WTC11 (cell line): ENCODE measurements at regions not wholly inside any gene's neighbourhood (a gene's known extent, or its start where the extent isn't known, plus 50 kb on each side); places are given as distances from the start of the nearest gene placed in this dataset.

Source experiments
- ATAC-seq: fragments of 200-7000 bp; cut with Tn5 transposase; 2 replicates; pipeline ENCODE4 v1.10.0; 2021; ENCODE audit warnings: mild to moderate bottlenecking, moderate library complexity
- CTCF ChIA-PET: fragments of 300-600 bp; sonication (Branson Sonifier 250); formaldehyde crosslinking; loops from one replicate; lab custom pipeline; 2021; ENCODE audit warnings: antibody characterized with exemption; lab: Charles Lee
- POLR2A ChIA-PET: fragments of 350-600 bp; sonication (Branson Sonifier 250); formaldehyde crosslinking; loops from one replicate; lab custom pipeline; 2021; ENCODE audit warnings: antibody characterized with exemption; lab: Charles Lee
- DNase-seq: peaks from one replicate; pipeline ENCODE4 v3.0.0; 2021; ENCODE audit warnings: low spot score
- H3K27ac Mint-ChIP-seq: 2 replicates; pipeline ENCODE4 v1.8.0; 2021; ENCODE audit warnings: mixed read lengths
- H3K27me3 Mint-ChIP-seq: 2 replicates; pipeline ENCODE4 v1.8.0; 2021; ENCODE audit warnings: low read depth, mild to moderate bottlenecking, moderate library complexity, mixed read lengths
- H3K36me3 Mint-ChIP-seq: 2 replicates; pipeline ENCODE4 v1.8.0; 2021; ENCODE audit warnings: mixed read lengths
- H3K4me1 Mint-ChIP-seq: 2 replicates; pipeline ENCODE4 v1.8.0; 2022; ENCODE audit warnings: mixed read lengths
- H3K4me3 Mint-ChIP-seq: 2 replicates; pipeline ENCODE4 v1.8.0; 2021; ENCODE audit warnings: mild to moderate bottlenecking, moderate library complexity, mixed read lengths
- H3K9me3 Mint-ChIP-seq: 2 replicates; pipeline ENCODE4 v1.8.0; 2021; ENCODE audit warnings: mixed read lengths
- CREB1 ChIP-seq: sonication (generic); formaldehyde crosslinking; IDR thresholded peaks from 2 replicates; pipeline ENCODE4 v1.8.0; 2023; ENCODE audit warnings: mild to moderate bottlenecking, missing genetic modification reagents
- ESRRA ChIP-seq: sonication (generic); formaldehyde crosslinking; IDR thresholded peaks from 2 replicates; pipeline ENCODE4 v1.8.1; 2022; ENCODE audit warnings: mild to moderate bottlenecking, missing genetic modification reagents, borderline replicate concordance
- FOXP1 ChIP-seq: sonication (generic); formaldehyde crosslinking; IDR thresholded peaks from 2 replicates; pipeline ENCODE4 v1.8.0; 2022; ENCODE audit warnings: missing genetic modification reagents, mild to moderate bottlenecking, moderate library complexity, borderline replicate concordance
- IRF2 ChIP-seq: sonication (generic); formaldehyde crosslinking; IDR thresholded peaks from 2 replicates; pipeline ENCODE4 v1.8.0; 2022; ENCODE audit warnings: low read depth, missing genetic modification reagents, borderline replicate concordance
- JAZF1 ChIP-seq: fragments of 250-450 bp; sonication (Bioruptor Pico); IDR thresholded peaks from 2 replicates; pipeline ENCODE4 v1.9.0; 2021; ENCODE audit warnings: moderate library complexity, mild to moderate bottlenecking, inconsistent platforms
- OVOL2 ChIP-seq: fragments of 250-450 bp; sonication (Bioruptor Pico); IDR thresholded peaks from 2 replicates; pipeline ENCODE4 v1.9.0; 2021; ENCODE audit warnings: mild to moderate bottlenecking, borderline replicate concordance
- SP1 ChIP-seq: sonication (generic); formaldehyde crosslinking; conservative IDR thresholded peaks from 2 replicates; pipeline ENCODE4 v1.8.1; 2022; ENCODE audit warnings: missing genetic modification reagents
- TP53 ChIP-seq: sonication (generic); formaldehyde crosslinking; IDR thresholded peaks from 2 replicates; pipeline ENCODE4 v1.8.1; 2023; ENCODE audit warnings: mild to moderate bottlenecking, missing genetic modification reagents
- ZNF317 ChIP-seq: sonication (generic); formaldehyde crosslinking; IDR thresholded peaks from 2 replicates; pipeline ENCODE4 v1.8.1; 2023; ENCODE audit warnings: low read depth, mild to moderate bottlenecking, moderate library complexity, missing genetic modification reagents, borderline replicate concordance
- ZNF396 ChIP-seq: fragments of 250-450 bp; sonication (Bioruptor Pico); IDR thresholded peaks from 2 replicates; pipeline ENCODE4 v1.8.0; 2021; ENCODE audit warnings: mild to moderate bottlenecking, moderate library complexity, borderline replicate concordance
- ZNF416 ChIP-seq: fragments of 250-450 bp; sonication (Bioruptor Pico); IDR thresholded peaks from 2 replicates; pipeline ENCODE4 v1.9.0; 2021; ENCODE audit warnings: mild to moderate bottlenecking, inconsistent platforms
- TF ChIP-seq, protein P1 (sequence below): sonication (generic); formaldehyde crosslinking; conservative IDR thresholded peaks from 2 replicates; pipeline ENCODE4 v1.8.1; 2022; ENCODE audit warnings: mild to moderate bottlenecking, missing genetic modification reagents
- TF ChIP-seq, protein P2 (sequence below): sonication (generic); formaldehyde crosslinking; IDR thresholded peaks from 2 replicates; pipeline ENCODE4 v1.8.0; 2022; ENCODE audit warnings: mild to moderate bottlenecking, missing genetic modification reagents
- TF ChIP-seq, protein P3 (sequence below): sonication (generic); formaldehyde crosslinking; IDR thresholded peaks from 2 replicates; pipeline ENCODE4 v1.8.1; 2022; ENCODE audit warnings: mild to moderate bottlenecking, moderate library complexity, missing genetic modification reagents
- TF ChIP-seq, protein P4 (sequence below): sonication (generic); formaldehyde crosslinking; IDR thresholded peaks from 2 replicates; pipeline ENCODE4 v1.8.0; 2023; ENCODE audit warnings: missing genetic modification reagents, mild to moderate bottlenecking, borderline replicate concordance
- TF ChIP-seq, protein P5 (sequence below): fragments of 250-450 bp; sonication (Bioruptor Pico); IDR thresholded peaks from 2 replicates; pipeline ENCODE4 v1.9.0; 2021; ENCODE audit warnings: moderate library complexity, mild to moderate bottlenecking, inconsistent platforms, borderline replicate concordance
- TF ChIP-seq, protein P6 (sequence below): sonication (generic); formaldehyde crosslinking; IDR thresholded peaks from 2 replicates; pipeline ENCODE4 v1.8.1; 2023; ENCODE audit warnings: mild to moderate bottlenecking, moderate library complexity, missing genetic modification reagents

DNA sequence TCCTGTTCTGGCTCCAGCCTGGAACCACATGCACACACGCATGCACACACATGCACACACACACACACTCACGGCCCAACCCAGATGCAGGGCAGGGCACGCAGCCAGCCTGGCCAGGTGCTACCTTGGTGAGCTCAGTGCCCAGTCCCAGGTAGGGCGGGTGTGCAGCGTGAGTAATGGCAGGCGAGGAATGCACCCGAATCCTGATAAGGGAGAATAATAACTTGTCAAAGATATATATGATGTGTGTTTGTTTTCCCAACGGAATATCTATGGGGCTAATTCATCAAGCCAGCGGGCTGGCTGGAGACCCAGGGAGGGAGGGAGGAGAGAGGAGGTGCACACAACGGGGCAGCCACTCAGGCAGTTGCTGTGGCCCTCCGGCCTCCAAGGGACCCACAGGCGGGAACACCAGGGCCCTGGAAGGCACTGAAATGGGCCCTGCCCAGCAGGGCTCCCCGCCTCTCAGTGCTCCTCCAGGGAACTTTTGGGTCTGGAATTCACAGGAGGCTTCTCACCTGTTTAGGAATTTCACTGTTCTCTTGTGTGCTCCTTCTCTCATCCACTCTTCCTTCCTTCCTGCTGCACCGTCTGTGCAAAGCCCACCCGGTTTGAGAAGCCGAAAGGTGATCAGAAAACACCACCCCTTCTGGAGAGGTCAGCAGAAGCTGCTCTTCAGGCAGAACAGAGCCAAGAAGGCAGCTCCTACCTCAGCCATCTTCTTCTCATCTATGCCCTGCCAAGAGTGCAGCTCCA lies 79.0 kb downstream of the BUD13 start:
- CTCF ChIA-PET = interaction anchor here (2.0 to 3.3 kb wide), 2 partner anchors 37 to 38 kb away, joined by 7 to 29 read pairs; no protein-coding TSS in a partner anchor

DNA sequence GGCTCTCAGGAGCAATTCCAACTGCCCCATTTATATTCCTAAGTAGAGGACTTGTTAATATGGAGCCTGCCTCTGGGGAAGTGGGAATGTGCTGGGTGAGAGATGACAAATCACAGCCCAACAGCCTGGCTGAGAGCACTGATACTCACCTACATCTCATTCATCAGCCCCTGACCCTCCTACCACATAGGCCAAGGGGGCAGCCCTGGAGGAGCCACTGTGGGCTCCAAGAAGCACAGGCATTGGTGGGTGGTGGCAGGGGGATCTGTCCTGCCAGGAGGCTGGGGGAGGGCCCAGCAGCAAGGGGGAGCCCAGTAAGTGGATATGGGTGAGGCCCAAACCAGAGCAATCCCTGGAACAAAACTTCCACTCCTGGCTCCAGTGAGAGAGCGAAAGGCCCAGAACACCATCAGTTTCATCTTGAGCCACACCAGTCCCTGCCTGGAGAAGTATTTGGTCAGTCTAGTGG lies 79.7 kb downstream of the BUD13 start:
- Mint-ChIP-seq H3K27me3 (no peaks in the 10 kb centered on the region), H3K4me3 (no peak overlapping the region), H3K27ac (no peak overlapping the region), H3K9me3 (no peaks in the 10 kb centered on the region), H3K36me3 (no peaks in the 10 kb centered on the region), H3K4me1 (peaks cover 18% of the 10 kb centered on the region)
- ChIA-PET POLR2A (no interaction called here), CTCF (interaction anchor here (1.5 to 3.3 kb wide), 2 partner anchors 39 to 50 kb away, joined by 6 to 29 read pairs; no protein-coding TSS in a partner anchor)
- TF ChIP-seq, protein P1, sequence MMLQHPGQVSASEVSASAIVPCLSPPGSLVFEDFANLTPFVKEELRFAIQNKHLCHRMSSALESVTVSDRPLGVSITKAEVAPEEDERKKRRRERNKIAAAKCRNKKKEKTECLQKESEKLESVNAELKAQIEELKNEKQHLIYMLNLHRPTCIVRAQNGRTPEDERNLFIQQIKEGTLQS (CRISPR knock-in tag) = no peak
- ATAC-seq (no peak), DNase-seq (no peak)

More for the DNA sequence above, 79.0 kb downstream of the BUD13 start:
- Mint-ChIP-seq H3K36me3 (no peaks in the 10 kb centered on the region), H3K4me3 (no peak overlapping the region), H3K9me3 (no peaks in the 10 kb centered on the region), H3K27me3 (no peaks in the 10 kb centered on the region), H3K4me1 (peaks cover 12% of the 10 kb centered on the region), H3K27ac (no peak overlapping the region)
- POLR2A ChIA-PET = no interaction called here
- no peak for DNase-seq
- TF ChIP-seq FOXP1 (no peak), OVOL2 (CRISPR knock-in tag) (no peak), ZNF317 (CRISPR knock-in tag) (no peak)
- TF ChIP-seq, protein P2, sequence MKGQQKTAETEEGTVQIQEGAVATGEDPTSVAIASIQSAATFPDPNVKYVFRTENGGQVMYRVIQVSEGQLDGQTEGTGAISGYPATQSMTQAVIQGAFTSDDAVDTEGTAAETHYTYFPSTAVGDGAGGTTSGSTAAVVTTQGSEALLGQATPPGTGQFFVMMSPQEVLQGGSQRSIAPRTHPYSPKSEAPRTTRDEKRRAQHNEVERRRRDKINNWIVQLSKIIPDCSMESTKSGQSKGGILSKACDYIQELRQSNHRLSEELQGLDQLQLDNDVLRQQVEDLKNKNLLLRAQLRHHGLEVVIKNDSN = no peak
- TF ChIP-seq, protein P3, sequence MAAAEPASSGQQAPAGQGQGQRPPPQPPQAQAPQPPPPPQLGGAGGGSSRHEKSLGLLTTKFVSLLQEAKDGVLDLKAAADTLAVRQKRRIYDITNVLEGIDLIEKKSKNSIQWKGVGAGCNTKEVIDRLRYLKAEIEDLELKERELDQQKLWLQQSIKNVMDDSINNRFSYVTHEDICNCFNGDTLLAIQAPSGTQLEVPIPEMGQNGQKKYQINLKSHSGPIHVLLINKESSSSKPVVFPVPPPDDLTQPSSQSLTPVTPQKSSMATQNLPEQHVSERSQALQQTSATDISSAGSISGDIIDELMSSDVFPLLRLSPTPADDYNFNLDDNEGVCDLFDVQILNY = no peak
- ATAC-seq = no peak

DNA sequence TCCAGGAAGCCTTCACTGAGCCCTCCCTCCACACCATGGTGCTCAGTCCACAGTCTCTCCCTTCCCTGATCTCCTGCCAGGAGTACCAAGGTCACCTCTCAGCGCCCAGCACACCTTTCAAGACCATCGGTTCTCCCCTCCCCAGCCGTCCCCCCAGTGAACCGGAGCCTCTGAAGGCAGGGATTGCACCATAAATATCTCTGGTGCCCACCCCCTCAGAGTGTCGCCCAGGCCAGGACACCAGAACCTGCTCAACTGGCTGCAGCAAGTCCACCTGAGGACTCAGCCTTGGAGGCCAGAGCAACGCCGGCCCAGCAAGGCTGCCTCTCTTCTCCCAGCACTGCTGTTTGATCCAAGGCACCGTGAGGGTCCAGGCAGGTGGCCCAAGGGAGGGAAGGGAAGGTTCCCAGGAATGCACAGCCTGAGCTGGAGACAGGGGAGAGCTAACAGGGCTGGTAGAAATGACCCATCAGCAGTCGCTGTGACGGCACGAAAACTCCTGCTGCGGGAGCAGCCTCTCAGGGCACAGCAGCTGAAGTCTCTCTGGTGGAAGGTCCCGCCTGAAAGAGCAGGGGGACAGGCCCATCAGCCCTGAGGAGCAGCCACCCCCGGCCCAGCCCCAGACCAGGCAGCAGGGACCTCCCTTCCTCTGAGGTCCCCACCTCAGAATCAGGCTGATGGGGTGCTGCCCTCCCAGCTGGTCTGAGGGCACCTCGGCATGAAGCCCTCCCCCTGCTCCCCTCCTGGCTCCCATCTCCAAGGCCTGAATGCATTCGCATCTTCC lies 80.3 kb downstream of the BUD13 start:
- Mint-ChIP-seq H3K36me3 (no peaks in the 10 kb centered on the region), H3K9me3 (no peaks in the 10 kb centered on the region), H3K27ac (no peak overlapping the region), H3K4me1 (peaks cover 24% of the 10 kb centered on the region), H3K4me3 (no peak overlapping the region), H3K27me3 (no peaks in the 10 kb centered on the region)
- ChIA-PET CTCF (interaction anchor here (0.5 to 3.6 kb wide), 30 partner anchors 9 to 446 kb away, joined by 3 to 29 read pairs (median 4); no protein-coding TSS in a partner anchor), POLR2A (no interaction called here)
- no peak for DNase-seq
- TF ChIP-seq CREB1 (CRISPR knock-in tag) = no peak
- TF ChIP-seq, protein P4, sequence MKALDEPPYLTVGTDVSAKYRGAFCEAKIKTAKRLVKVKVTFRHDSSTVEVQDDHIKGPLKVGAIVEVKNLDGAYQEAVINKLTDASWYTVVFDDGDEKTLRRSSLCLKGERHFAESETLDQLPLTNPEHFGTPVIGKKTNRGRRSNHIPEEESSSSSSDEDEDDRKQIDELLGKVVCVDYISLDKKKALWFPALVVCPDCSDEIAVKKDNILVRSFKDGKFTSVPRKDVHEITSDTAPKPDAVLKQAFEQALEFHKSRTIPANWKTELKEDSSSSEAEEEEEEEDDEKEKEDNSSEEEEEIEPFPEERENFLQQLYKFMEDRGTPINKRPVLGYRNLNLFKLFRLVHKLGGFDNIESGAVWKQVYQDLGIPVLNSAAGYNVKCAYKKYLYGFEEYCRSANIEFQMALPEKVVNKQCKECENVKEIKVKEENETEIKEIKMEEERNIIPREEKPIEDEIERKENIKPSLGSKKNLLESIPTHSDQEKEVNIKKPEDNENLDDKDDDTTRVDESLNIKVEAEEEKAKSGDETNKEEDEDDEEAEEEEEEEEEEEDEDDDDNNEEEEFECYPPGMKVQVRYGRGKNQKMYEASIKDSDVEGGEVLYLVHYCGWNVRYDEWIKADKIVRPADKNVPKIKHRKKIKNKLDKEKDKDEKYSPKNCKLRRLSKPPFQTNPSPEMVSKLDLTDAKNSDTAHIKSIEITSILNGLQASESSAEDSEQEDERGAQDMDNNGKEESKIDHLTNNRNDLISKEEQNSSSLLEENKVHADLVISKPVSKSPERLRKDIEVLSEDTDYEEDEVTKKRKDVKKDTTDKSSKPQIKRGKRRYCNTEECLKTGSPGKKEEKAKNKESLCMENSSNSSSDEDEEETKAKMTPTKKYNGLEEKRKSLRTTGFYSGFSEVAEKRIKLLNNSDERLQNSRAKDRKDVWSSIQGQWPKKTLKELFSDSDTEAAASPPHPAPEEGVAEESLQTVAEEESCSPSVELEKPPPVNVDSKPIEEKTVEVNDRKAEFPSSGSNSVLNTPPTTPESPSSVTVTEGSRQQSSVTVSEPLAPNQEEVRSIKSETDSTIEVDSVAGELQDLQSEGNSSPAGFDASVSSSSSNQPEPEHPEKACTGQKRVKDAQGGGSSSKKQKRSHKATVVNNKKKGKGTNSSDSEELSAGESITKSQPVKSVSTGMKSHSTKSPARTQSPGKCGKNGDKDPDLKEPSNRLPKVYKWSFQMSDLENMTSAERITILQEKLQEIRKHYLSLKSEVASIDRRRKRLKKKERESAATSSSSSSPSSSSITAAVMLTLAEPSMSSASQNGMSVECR (CRISPR knock-in tag) = no peak
- TF ChIP-seq ZNF396 (CRISPR knock-in tag) = no peak
- TF ChIP-seq, protein P5, sequence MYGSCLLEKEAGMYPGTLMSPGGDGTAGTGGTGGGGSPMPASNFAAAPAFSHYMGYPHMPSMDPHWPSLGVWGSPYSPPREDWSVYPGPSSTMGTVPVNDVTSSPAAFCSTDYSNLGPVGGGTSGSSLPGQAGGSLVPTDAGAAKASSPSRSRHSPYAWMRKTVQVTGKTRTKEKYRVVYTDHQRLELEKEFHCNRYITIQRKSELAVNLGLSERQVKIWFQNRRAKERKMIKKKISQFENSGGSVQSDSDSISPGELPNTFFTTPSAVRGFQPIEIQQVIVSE = no peak
- no peak for TF ChIP-seq JAZF1 (CRISPR knock-in tag)
- TF ChIP-seq IRF2 (CRISPR knock-in tag) = no peak
- no peak for TF ChIP-seq SP1 (CRISPR knock-in tag)
- no peak for TF ChIP-seq ESRRA (CRISPR knock-in tag)
- TF ChIP-seq, protein P6, sequence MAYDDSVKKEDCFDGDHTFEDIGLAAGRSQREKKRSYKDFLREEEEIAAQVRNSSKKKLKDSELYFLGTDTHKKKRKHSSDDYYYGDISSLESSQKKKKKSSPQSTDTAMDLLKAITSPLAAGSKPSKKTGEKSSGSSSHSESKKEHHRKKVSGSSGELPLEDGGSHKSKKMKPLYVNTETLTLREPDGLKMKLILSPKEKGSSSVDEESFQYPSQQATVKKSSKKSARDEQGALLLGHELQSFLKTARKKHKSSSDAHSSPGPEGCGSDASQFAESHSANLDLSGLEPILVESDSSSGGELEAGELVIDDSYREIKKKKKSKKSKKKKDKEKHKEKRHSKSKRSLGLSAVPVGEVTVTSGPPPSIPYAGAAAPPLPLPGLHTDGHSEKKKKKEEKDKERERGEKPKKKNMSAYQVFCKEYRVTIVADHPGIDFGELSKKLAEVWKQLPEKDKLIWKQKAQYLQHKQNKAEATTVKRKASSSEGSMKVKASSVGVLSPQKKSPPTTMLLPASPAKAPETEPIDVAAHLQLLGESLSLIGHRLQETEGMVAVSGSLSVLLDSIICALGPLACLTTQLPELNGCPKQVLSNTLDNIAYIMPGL (CRISPR knock-in tag) = no peak
- no peak for TF ChIP-seq ZNF416
- TF ChIP-seq TP53 (CRISPR knock-in tag) = no peak
- no peak for ATAC-seq
